Neural cell (in vitro differentiated cells): ENCODE measurements at regions not wholly inside any gene's neighbourhood (a gene's known extent, or its start where the extent isn't known, plus 50 kb on each side); places are given as distances from the start of the nearest gene placed in this dataset.

ENCODE experiments used
- EP300 ChIP-seq: fragments of 450-650 bp; conservative IDR thresholded peaks from 2 replicates; pipeline ENCODE4 v1.6.1; 2014; ENCODE audit warnings: antibody characterized with exemption, mild to moderate bottlenecking, moderate library complexity; ENCODE audit not compliant: poor library complexity, severe bottlenecking
- EZH2 ChIP-seq: fragments of 200-600, 300-800 bp; shearing (Covaris generic), sonication (generic); IDR thresholded peaks from 2 replicates; pipeline ENCODE4 v1.6.1; 2014; ENCODE audit warnings: antibody characterized with exemption, low read length, borderline replicate concordance, mild to moderate bottlenecking; ENCODE audit not compliant: insufficient read depth, poor library complexity, severe bottlenecking
- MXI1 ChIP-seq: fragments of 450-650 bp; conservative IDR thresholded peaks from 2 replicates; pipeline ENCODE4 v1.6.1; 2014; ENCODE audit warnings: antibody characterized with exemption, mild to moderate bottlenecking; ENCODE audit not compliant: poor library complexity, severe bottlenecking
- RAD21 ChIP-seq: fragments of 450-650 bp; conservative IDR thresholded peaks from 2 replicates; pipeline ENCODE4 v1.6.1; 2014; ENCODE audit warnings: antibody characterized with exemption, mild to moderate bottlenecking, moderate library complexity
- REST ChIP-seq: IDR thresholded peaks from 2 replicates; pipeline ENCODE4 v1.6.1; 2012; ENCODE audit warnings: borderline replicate concordance
- SMC3 ChIP-seq: fragments of 450-650 bp; conservative IDR thresholded peaks from 2 replicates; pipeline ENCODE4 v1.6.1; 2014; ENCODE audit warnings: antibody characterized with exemption, mild to moderate bottlenecking, moderate library complexity; ENCODE audit not compliant: poor library complexity
- TAF1 ChIP-seq: IDR thresholded peaks from 2 replicates; pipeline ENCODE4 v1.6.1; 2012; ENCODE audit warnings: low read depth
- TF ChIP-seq, protein P1 (sequence below): fragments of 450-650 bp; IDR thresholded peaks from 2 replicates; pipeline ENCODE4 v1.5.1; 2014; ENCODE audit warnings: antibody characterized with exemption, mild to moderate bottlenecking, moderate library complexity; ENCODE audit not compliant: poor library complexity, severe bottlenecking

- TF ChIP-seq, protein P1, sequence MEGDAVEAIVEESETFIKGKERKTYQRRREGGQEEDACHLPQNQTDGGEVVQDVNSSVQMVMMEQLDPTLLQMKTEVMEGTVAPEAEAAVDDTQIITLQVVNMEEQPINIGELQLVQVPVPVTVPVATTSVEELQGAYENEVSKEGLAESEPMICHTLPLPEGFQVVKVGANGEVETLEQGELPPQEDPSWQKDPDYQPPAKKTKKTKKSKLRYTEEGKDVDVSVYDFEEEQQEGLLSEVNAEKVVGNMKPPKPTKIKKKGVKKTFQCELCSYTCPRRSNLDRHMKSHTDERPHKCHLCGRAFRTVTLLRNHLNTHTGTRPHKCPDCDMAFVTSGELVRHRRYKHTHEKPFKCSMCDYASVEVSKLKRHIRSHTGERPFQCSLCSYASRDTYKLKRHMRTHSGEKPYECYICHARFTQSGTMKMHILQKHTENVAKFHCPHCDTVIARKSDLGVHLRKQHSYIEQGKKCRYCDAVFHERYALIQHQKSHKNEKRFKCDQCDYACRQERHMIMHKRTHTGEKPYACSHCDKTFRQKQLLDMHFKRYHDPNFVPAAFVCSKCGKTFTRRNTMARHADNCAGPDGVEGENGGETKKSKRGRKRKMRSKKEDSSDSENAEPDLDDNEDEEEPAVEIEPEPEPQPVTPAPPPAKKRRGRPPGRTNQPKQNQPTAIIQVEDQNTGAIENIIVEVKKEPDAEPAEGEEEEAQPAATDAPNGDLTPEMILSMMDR: no peak
- TF ChIP-seq EP300: no peak
- no peak for TF ChIP-seq RAD21
- no peak for TF ChIP-seq TAF1
- no peak for TF ChIP-seq EZH2
- no peak for TF ChIP-seq REST
- no peak for TF ChIP-seq MXI1
- no peak for TF ChIP-seq SMC3
Measured at GRCh38 chr16:77500286-77500598, 65.4 kb upstream of the ADAMTS18 start.
